Lung (tissue), 11 donors: ENCODE measurements at regions not wholly inside any gene's neighbourhood (a gene's known extent, or its start where the extent isn't known, plus 50 kb on each side); places are given as distances from the start of the nearest gene placed in this dataset.

Experiments used
- ATAC-seq: fragments of 200-7000 bp; cut with Tn5 transposase; one replicate; pipeline ENCODE4 v1.9.1; 2020; ENCODE audit warnings: moderate number of reproducible peaks; ENCODE audit not compliant: insufficient read depth, low FRiP score
- DNase-seq, 3 donors: peaks; one replicate each; pipeline ENCODE4 v3.0.0-alpha.2; 2013 to 2017
- H3K27ac ChIP-seq, 2 donors: one replicate each; pipeline ENCODE4 v1.5.1; 2013; ENCODE audit warnings: mild to moderate bottlenecking in 2 of 2, moderate library complexity in 2 of 2, control low read depth in 1 of 2, inconsistent platforms in 1 of 2, low read depth in 1 of 2, low read length in 1 of 2
- H3K27me3 ChIP-seq, 3 donors: one replicate each; pipeline ENCODE4 v1.5.1; 2013; ENCODE audit warnings: low read length in 2 of 3; ENCODE audit not compliant: control insufficient read depth in 3 of 3, insufficient read depth in 3 of 3
- H3K36me3 ChIP-seq, 4 donors: one replicate each; pipeline ENCODE4 v1.5.1; 2013; ENCODE audit warnings: low read length in 4 of 4, mild to moderate bottlenecking in 1 of 4, moderate library complexity in 1 of 4; ENCODE audit not compliant: control insufficient read depth in 4 of 4, insufficient read depth in 4 of 4
- H3K4me1 ChIP-seq, 5 donors: one replicate each; pipeline ENCODE4 v1.5.1; 2013; ENCODE audit warnings: low read length in 5 of 5, mild to moderate bottlenecking in 2 of 5, moderate library complexity in 1 of 5; ENCODE audit not compliant: control insufficient read depth in 5 of 5, insufficient read depth in 5 of 5
- H3K4me3 ChIP-seq: one replicate; pipeline ENCODE4 v1.5.1; 2013; ENCODE audit warnings: mild to moderate bottlenecking, control low read depth, moderate library complexity
- H3K9ac ChIP-seq, 2 donors: one replicate each; pipeline ENCODE4 v1.5.1; 2013; ENCODE audit warnings: low read length in 2 of 2, control low read depth in 1 of 2; ENCODE audit not compliant: insufficient read depth in 1 of 2
- H3K9me3 ChIP-seq, 4 donors: one replicate each; pipeline ENCODE4 v1.5.1; 2013; ENCODE audit warnings: low read length in 3 of 4, mild to moderate bottlenecking in 1 of 4, moderate library complexity in 1 of 4; ENCODE audit not compliant: control insufficient read depth in 4 of 4, insufficient read depth in 3 of 4
- CTCF ChIP-seq: IDR thresholded peaks from 2 replicates; pipeline ENCODE4 v1.5.1; 2012; ENCODE audit warnings: mild to moderate bottlenecking; ENCODE audit errors: control extremely low read depth, extremely low read depth
- WGBS, 2 donors: extraction: QIAGEN DNeasy Blood & Tissue Kit; methylation state at CpG; one replicate each; pipeline ENCODE4 v1.1.7; 2013; 5-methylcytosine and 5-hydroxymethylcytosine counted together
- donor health status: control.
- donor health status: control.
- donor health status: Bipolar disorder and iron deficiency.
- donor health status: healthy.
- donor health status: DM: yes; HTN: yes; CAD: no.

- H3K27ac ChIP-seq: no peak overlapping the region
- no peaks in the 10 kb centered on the region for H3K9me3 ChIP-seq
- ATAC-seq (no peak), DNase-seq (no peak)
- no peak overlapping the region for H3K9ac ChIP-seq
- no peaks in the 10 kb centered on the region for H3K27me3 ChIP-seq
- WGBS, 2 donors: 56 to 65% methylated on average over 3 of the region's 3 CpGs
- no peak overlapping the region for H3K4me3 ChIP-seq
- H3K36me3 ChIP-seq: no peaks in the 10 kb centered on the region
- H3K4me1 ChIP-seq: peaks cover 0 to 6% (median 0%) of the 10 kb centered on the region in 5 donors
- TF ChIP-seq CTCF: no peak
These were observed 319.3 kb upstream of the GBE1 start for GRCh38 chr3:82080792-82081191.

GRCh38 chr3:82080261-82080660, 318.8 kb upstream of the GBE1 start:
- no peak overlapping the region for H3K4me3 ChIP-seq
- peaks cover 0 to 3% (median 0%) of the 10 kb centered on the region in 5 donors for H3K4me1 ChIP-seq
- WGBS, 2 donors: 22 to 46% methylated on average over 3 of the region's 3 CpGs
- no peak overlapping the region for H3K27ac ChIP-seq
- no peak for TF ChIP-seq CTCF
- DNase-seq (no peak), ATAC-seq (no peak)
- H3K9ac ChIP-seq: no peak overlapping the region
- H3K9me3 ChIP-seq: no peaks in the 10 kb centered on the region
- H3K36me3 ChIP-seq: no peaks in the 10 kb centered on the region
- H3K27me3 ChIP-seq: no peaks in the 10 kb centered on the region

- DNase-seq: no peak
- WGBS, 2 donors: 62 to 77% methylated on average over 5 of the region's 5 CpGs
- Histone ChIP-seq H3K9ac (no peak overlapping the region), H3K27me3 (no peaks in the 10 kb centered on the region), H3K9me3 (no peaks in the 10 kb centered on the region), H3K4me1 (no peaks in the 10 kb centered on the region), H3K4me3 (no peak overlapping the region), H3K27ac (no peak overlapping the region), H3K36me3 (no peaks in the 10 kb centered on the region)
- no peak for ATAC-seq
- TF ChIP-seq CTCF: no peak
These were observed 318.0 kb upstream of the GBE1 start for GRCh38 chr3:82079335-82079890.

- H3K36me3 ChIP-seq: no peaks in the 10 kb centered on the region
- H3K27me3 ChIP-seq: no peaks in the 10 kb centered on the region
- no peaks in the 10 kb centered on the region for H3K4me1 ChIP-seq
- H3K27ac ChIP-seq: no peak overlapping the region
- no peak for DNase-seq
- H3K4me3 ChIP-seq: no peak overlapping the region
- WGBS, 2 donors: 76 to 89% methylated on average over 3 of the region's 3 CpGs
- no peak overlapping the region for H3K9ac ChIP-seq
- no peaks in the 10 kb centered on the region for H3K9me3 ChIP-seq
- no peak for TF ChIP-seq CTCF
- no peak for ATAC-seq
These were observed 316.8 kb upstream of the GBE1 start for GRCh38 chr3:82078246-82078645.
